PFSK-1 (cell line): ENCODE measurements at regions not wholly inside any gene's neighbourhood (a gene's known extent, or its start where the extent isn't known, plus 50 kb on each side); places are given as distances from the start of the nearest gene placed in this dataset.

Experiments used
- FOXP2 ChIP-seq: optimal IDR thresholded peaks from 2 replicates; pipeline ENCODE3; 2011; ENCODE audit warnings: borderline replicate concordance, control low read depth, inconsistent platforms; ENCODE audit not compliant: insufficient read depth; ENCODE audit errors: extremely low read length, extremely low read depth
- POLR2AphosphoS5 ChIP-seq: IDR thresholded peaks from 2 replicates; pipeline ENCODE4 v1.6.1; 2012; ENCODE audit warnings: low read depth, mild to moderate bottlenecking, control low read depth, low read length, moderate library complexity
- REST ChIP-seq, 2 experiments: IDR thresholded peaks; 2 replicates each; pipeline versions ENCODE4 v1.6.1 to v1.8.0; 2011 to 2012; ENCODE audit warnings: low read depth in 2 of 2, low read length in 2 of 2, control low read depth in 1 of 2, inconsistent platforms in 1 of 2, mild to moderate bottlenecking in 1 of 2, moderate library complexity in 1 of 2; ENCODE audit not compliant: insufficient read depth in 1 of 2
- SIN3A ChIP-seq: IDR thresholded peaks from 2 replicates; pipeline ENCODE4 v1.6.1; 2012; ENCODE audit warnings: mild to moderate bottlenecking, low read length, moderate library complexity, borderline replicate concordance; ENCODE audit not compliant: insufficient read depth
- TAF1 ChIP-seq: IDR thresholded peaks from 2 replicates; pipeline ENCODE4 v1.6.1; 2012; ENCODE audit warnings: low read length, control low read depth, borderline replicate concordance; ENCODE audit not compliant: insufficient read depth

- TF ChIP-seq POLR2AphosphoS5: no peak
- TF ChIP-seq TAF1: no peak
- TF ChIP-seq REST (IDR thresholded peaks at IDR 0.05; ENCODE audit: insufficient read depth in 1 of 2, low read depth in 2 of 2, low read length in 2 of 2): no peak
- no peak for TF ChIP-seq SIN3A
- no peak for TF ChIP-seq FOXP2
These were observed 139.3 kb downstream of the SOX2 start for GRCh38 chr3:181851063-181851462.
